IMR-90 (cell line): ENCODE measurements at regions not wholly inside any gene's neighbourhood (a gene's known extent, or its start where the extent isn't known, plus 50 kb on each side); places are given as distances from the start of the nearest gene placed in this dataset.

Experiments used
- ATAC-seq: fragments of 200-7000 bp; cut with Tn5 transposase; 2 replicates; pipeline ENCODE4 v1.9.1; 2020; ENCODE audit warnings: low read depth, mild to moderate bottlenecking, moderate library complexity
- BruUV-seq: library from RNA; stranded (reverse); fragments of 400-500 nt; replicated peaks from 2 replicates; lab custom pipeline; 2021; lab: Mats Ljungman, UMichigan
- CTCF ChIA-PET: fragments of 300-600 bp; formaldehyde crosslinking; extraction: SDS; loops from one replicate; lab custom pipeline; 2021; ENCODE audit warnings: antibody characterized with exemption; lab: Yijun Ruan, JAX
- POLR2A ChIA-PET: fragments of 300-600 bp; sonication (Branson Sonifier 250); formaldehyde crosslinking; loops from one replicate; lab custom pipeline; 2022; ENCODE audit warnings: antibody characterized with exemption; ENCODE audit not compliant: unreplicated experiment; lab: Charles Lee
- DNase-seq: peaks from one replicate; pipeline ENCODE4 v3.0.0; 2013
- H2AFZ ChIP-seq: replicated peaks from 2 replicates; pipeline ENCODE3; 2013; ENCODE audit warnings: low read length, mild to moderate bottlenecking; ENCODE audit not compliant: poor library complexity
- H2AK5ac ChIP-seq: 2 replicates; pipeline ENCODE4 v1.6.1; 2013; ENCODE audit warnings: low read depth, low read length, inconsistent platforms
- H2AK9ac ChIP-seq: replicated peaks from 2 replicates; pipeline ENCODE3; 2013; ENCODE audit warnings: mild to moderate bottlenecking, low read depth, low read length, moderate library complexity; ENCODE audit not compliant: poor library complexity
- H2BK120ac ChIP-seq: 2 replicates; pipeline ENCODE4 v1.6.1; 2013; ENCODE audit warnings: low read depth, low read length, inconsistent platforms
- H2BK15ac ChIP-seq: 3 replicates; pipeline ENCODE4 v1.6.1; 2013; ENCODE audit warnings: low read depth, low read length, inconsistent platforms
- H2BK20ac ChIP-seq: 2 replicates; pipeline ENCODE4 v1.6.1; 2013; ENCODE audit warnings: low read depth, mild to moderate bottlenecking, inconsistent platforms, low read length, moderate library complexity
- H2BK5ac ChIP-seq: 2 replicates; pipeline ENCODE4 v1.6.1; 2013; ENCODE audit warnings: mild to moderate bottlenecking, low read depth, low read length, inconsistent platforms; ENCODE audit not compliant: poor library complexity, severe bottlenecking
- H3K14ac ChIP-seq: replicated peaks from 2 replicates; pipeline ENCODE4 v1.6.1; 2013; ENCODE audit warnings: low read depth, low read length, inconsistent platforms
- H3K18ac ChIP-seq: 2 replicates; pipeline ENCODE4 v1.6.1; 2013; ENCODE audit warnings: low read depth, low read length, control low read depth
- H3K23ac ChIP-seq: 2 replicates; pipeline ENCODE4 v1.6.1; 2013; ENCODE audit warnings: low read depth, low read length, inconsistent platforms
- H3K27ac ChIP-seq: 2 replicates; pipeline ENCODE4 v1.5.1; 2013; ENCODE audit warnings: mild to moderate bottlenecking, control low read depth, low read length; ENCODE audit not compliant: insufficient read depth
- H3K27me3 ChIP-seq: 2 replicates; pipeline ENCODE4 v1.6.1; 2013; ENCODE audit warnings: low read length; ENCODE audit not compliant: control insufficient read depth, insufficient read depth
- H3K36me3 ChIP-seq: 2 replicates; pipeline ENCODE4 v1.6.1; 2013; ENCODE audit warnings: low read length, mixed read lengths; ENCODE audit not compliant: control insufficient read depth, insufficient read depth
- H3K4ac ChIP-seq: 2 replicates; pipeline ENCODE4 v1.6.1; 2013; ENCODE audit warnings: low read depth, low read length, inconsistent platforms
- H3K4me1 ChIP-seq: 2 replicates; pipeline ENCODE4 v1.6.1; 2013; ENCODE audit warnings: low read length, mixed read lengths; ENCODE audit not compliant: control insufficient read depth, insufficient read depth
- H3K4me2 ChIP-seq: 2 replicates; pipeline ENCODE4 v1.6.1; 2013; ENCODE audit warnings: low read depth, mild to moderate bottlenecking, control low read depth, low read length, moderate library complexity
- H3K4me3 ChIP-seq: 2 replicates; pipeline ENCODE4 v1.5.1; 2013; ENCODE audit warnings: low read depth, mild to moderate bottlenecking, control low read depth, low read length, moderate library complexity; ENCODE audit not compliant: insufficient read depth
- H3K56ac ChIP-seq: 2 replicates; pipeline ENCODE4 v1.6.1; 2013; ENCODE audit warnings: low read length, inconsistent platforms; ENCODE audit not compliant: insufficient read depth; ENCODE audit errors: extremely low read depth
- H3K79me1 ChIP-seq, 2 experiments: 2 replicates each; pipeline ENCODE4 v1.6.1; 2013; ENCODE audit warnings: low read length in 2 of 2, inconsistent platforms in 1 of 2, low read depth in 1 of 2
- H3K9ac ChIP-seq: 2 replicates; pipeline ENCODE4 v1.6.1; 2013; ENCODE audit warnings: low read depth, low read length, control low read depth
- H3K9me1 ChIP-seq: 2 replicates; pipeline ENCODE4 v1.6.1; 2013; ENCODE audit warnings: low read length, inconsistent platforms; ENCODE audit not compliant: insufficient read depth
- H3K9me3 ChIP-seq: 2 replicates; pipeline ENCODE4 v1.6.1; 2013; ENCODE audit warnings: low read length; ENCODE audit not compliant: control insufficient read depth, insufficient read depth
- H4K20me1 ChIP-seq: 2 replicates; pipeline ENCODE4 v1.6.1; 2013; ENCODE audit warnings: low read length, inconsistent platforms; ENCODE audit not compliant: insufficient read depth
- H4K5ac ChIP-seq: 2 replicates; pipeline ENCODE4 v1.6.1; 2013; ENCODE audit warnings: mild to moderate bottlenecking, low read depth, low read length, control low read depth
- H4K8ac ChIP-seq, 2 experiments: 2 replicates each; pipeline ENCODE4 v1.6.1; 2013; ENCODE audit warnings: low read depth in 2 of 2, low read length in 2 of 2, control low read depth in 1 of 2, inconsistent platforms in 1 of 2
- H4K91ac ChIP-seq: 2 replicates; pipeline ENCODE4 v1.6.1; 2013; ENCODE audit warnings: low read depth, low read length, inconsistent platforms; ENCODE audit not compliant: insufficient read depth
- CEBPB ChIP-seq: IDR thresholded peaks from 2 replicates; pipeline ENCODE4 v1.6.1; 2012; ENCODE audit warnings: low read depth, low read length, improper control_type of control experiment
- CHD1 ChIP-seq: IDR thresholded peaks from 2 replicates; pipeline ENCODE4 v1.6.1; 2012; ENCODE audit warnings: low read depth, low read length, improper control_type of control experiment
- CTCF ChIP-seq: conservative IDR thresholded peaks from 2 replicates; pipeline ENCODE4 v1.5.1; 2012; ENCODE audit warnings: mild to moderate bottlenecking, low read depth, low read length, improper control_type of control experiment
- FOS ChIP-seq: fragments of 150-350 bp; IDR thresholded peaks from 2 replicates; pipeline ENCODE4 v1.6.1; 2016; ENCODE audit warnings: low read depth, low read length
- NFE2L2 ChIP-seq: fragments of 150-350 bp; IDR thresholded peaks from 2 replicates; pipeline ENCODE4 v1.6.1; 2016; ENCODE audit warnings: low read depth, mild to moderate bottlenecking, low read length
- POLR2A ChIP-seq: IDR thresholded peaks from 2 replicates; pipeline ENCODE4 v1.6.1; 2012; ENCODE audit warnings: mild to moderate bottlenecking, low read depth, low read length
- RAD21 ChIP-seq: IDR thresholded peaks from 2 replicates; pipeline ENCODE4 v1.6.1; 2012; ENCODE audit warnings: low read length, improper control_type of control experiment
- RCOR1 ChIP-seq: IDR thresholded peaks from 2 replicates; pipeline ENCODE4 v1.6.1; 2012; ENCODE audit warnings: mild to moderate bottlenecking, low read length, improper control_type of control experiment; ENCODE audit not compliant: insufficient replicate concordance
- RFX5 ChIP-seq: IDR thresholded peaks from 2 replicates; pipeline ENCODE4 v1.8.0; 2012; ENCODE audit warnings: low read depth, mild to moderate bottlenecking, low read length, moderate library complexity
- SMC3 ChIP-seq: fragments of 150-350 bp; IDR thresholded peaks from 2 replicates; pipeline ENCODE4 v1.6.1; 2016; ENCODE audit warnings: low read depth, mild to moderate bottlenecking, antibody characterized with exemption, low read length, moderate library complexity
- USF2 ChIP-seq: fragments of 150-350 bp; IDR thresholded peaks from 2 replicates; pipeline ENCODE4 v1.6.1; 2017; ENCODE audit warnings: mild to moderate bottlenecking, antibody characterized with exemption, low read length, low read depth
- WGBS, 2 experiments: methylation state at CpG; one replicate each; pipeline versions ENCODE4 v1.1.5 to v1.1.7; 2013; ENCODE audit warnings: missing lambda C conversion rate in 2 of 2; ENCODE audit not compliant: insufficient read length in 1 of 2; ENCODE audit errors: extremely low coverage in 2 of 2; 5-methylcytosine and 5-hydroxymethylcytosine counted together
- dilution Hi-C: fragments of 300-500 bp; cut with HindIII; formaldehyde crosslinking; loops from one replicate; pipeline ENCODE4 v1.14.3; 2018; ENCODE audit warnings: low sequenced_read_pairs; ENCODE audit not compliant: unreplicated experiment
- in situ Hi-C: fragments of 300-500 bp; cut with MboI; formaldehyde crosslinking; loops from 3 replicates; pipeline ENCODE4 v1.14.3; 2019; ENCODE audit warnings: low sequenced_read_pairs, inconsistent platforms, mixed read lengths
- intact Hi-C: fragments of 100-400 bp; cut with micrococcal nuclease; formaldehyde crosslinking; loops from 2 replicates; pipeline ENCODE4 v1.10.0; 2022

- Histone ChIP-seq H2BK20ac (no peak overlapping the region), H3K4me3 (no peak overlapping the region), H3K36me3 (no peaks in the 10 kb centered on the region), H4K8ac (no peak overlapping the region), H3K56ac (no peak overlapping the region), H2AFZ (no peak overlapping the region), H2BK15ac (no peak overlapping the region), H3K18ac (no peak overlapping the region), H3K4ac (no peak overlapping the region), H2BK120ac (no peak overlapping the region), H4K20me1 (no peaks in the 10 kb centered on the region), H3K79me1 (no peaks in the 10 kb centered on the region), H3K4me1 (no peaks in the 10 kb centered on the region), H2AK9ac (no peak overlapping the region), H3K27me3 (no peaks in the 10 kb centered on the region), H2BK5ac (no peak overlapping the region), H3K4me2 (no peak overlapping the region), H3K14ac (no peak overlapping the region), H4K91ac (no peak overlapping the region), H3K9me3 (peaks cover 5% of the 10 kb centered on the region; the same call in 1 of the 2 replicates), H3K27ac (no peak overlapping the region), H3K9ac (no peak overlapping the region), H3K9me1 (no peaks in the 10 kb centered on the region), H3K23ac (no peak overlapping the region), H4K5ac (no peak overlapping the region), H2AK5ac (no peak overlapping the region)
- POLR2A ChIA-PET, result no interaction called here
- DNase-seq (no peak), ATAC-seq (no peak)
- intact Hi-C loops, result no loop called here
- TF ChIP-seq FOS, result no peak
- TF ChIP-seq RAD21, result no peak
- no peak for TF ChIP-seq RFX5
- TF ChIP-seq POLR2A, result no peak
- no peak for TF ChIP-seq SMC3
- TF ChIP-seq USF2, result no peak
- no peak for TF ChIP-seq CEBPB
- TF ChIP-seq RCOR1, result no peak
- no peak for TF ChIP-seq CTCF
- TF ChIP-seq NFE2L2, result no peak
- no peak for TF ChIP-seq CHD1
- CTCF ChIA-PET, result no interaction called here
- BruUV-seq, result no TSS peak
- in situ Hi-C loops, result no loop called here
- dilution Hi-C loops, result no loop called here
- WGBS, 2 experiments, result 20% methylated on average over 1 of the region's 3 CpGs; no CpG with 5 or more reads in 1 of the 2 experiments
These were observed 856.1 kb downstream of the SI start for GRCh38 chr3:164222197-164222596.
